ENCODE measurements at regions not wholly inside any gene's neighbourhood (a gene's known extent, or its start where the extent isn't known, plus 50 kb on each side); places are given as distances from the start of the nearest gene placed in this dataset.

DNA sequence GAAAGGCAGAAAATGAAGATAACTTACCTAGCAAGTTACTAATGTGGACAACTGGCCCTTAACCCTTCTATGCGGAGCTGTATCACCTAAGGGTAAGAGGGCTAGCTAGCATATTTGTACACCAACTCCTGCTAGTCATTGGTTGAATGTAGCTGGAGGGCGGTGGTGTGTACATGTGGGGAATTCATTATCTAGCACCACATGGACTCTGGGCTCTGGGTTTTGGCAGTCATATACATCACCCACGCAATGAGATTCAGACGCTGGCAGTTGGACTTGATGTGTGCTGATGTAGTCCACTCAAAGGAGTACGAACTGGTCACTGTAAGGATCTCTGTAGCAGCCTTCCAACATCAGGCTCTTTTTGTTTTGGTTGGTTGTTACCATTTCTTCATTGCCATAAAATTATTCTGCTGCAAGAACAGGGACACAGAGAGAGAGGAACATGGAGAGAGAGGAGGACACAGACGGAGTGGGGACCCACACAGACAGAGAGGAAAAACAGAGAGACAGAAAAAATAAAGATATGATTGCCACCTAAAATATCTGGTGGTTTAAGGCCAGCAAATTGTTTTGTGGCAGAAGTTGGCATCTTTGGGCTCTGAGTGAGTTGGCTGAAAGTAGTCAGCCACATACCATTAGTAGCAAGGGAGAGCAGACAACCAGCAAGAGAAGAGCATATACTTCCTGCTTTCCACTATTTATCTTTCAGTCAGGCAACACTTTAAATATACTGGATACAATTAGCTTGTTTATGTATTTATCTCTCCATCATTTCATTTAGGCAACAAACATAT is 76.7 kb upstream of the MTPN start:
- H3K27me3 ChIP-seq (ENCODE audit: control insufficient read depth in 2 of 2, insufficient read depth in 2 of 2, low read length in 2 of 2) = no peaks in the 10 kb centered on the region
- no peak for FAIRE-seq
- H3K4me1 ChIP-seq (ENCODE audit: control insufficient read depth, extremely low read depth, insufficient read depth, low read length) = no peaks in the 10 kb centered on the region
- no peak overlapping the region for H3K9ac ChIP-seq (replicated peaks; ENCODE audit: extremely low read depth, insufficient read depth, low read length)
- H3K36me3 ChIP-seq (ENCODE audit: control insufficient read depth in 2 of 2, extremely low read depth in 1 of 2, insufficient read depth in 2 of 2, low read length in 2 of 2) = no peaks in the 10 kb centered on the region
- no peaks in the 10 kb centered on the region for H3K9me3 ChIP-seq (replicated peaks; ENCODE audit: control insufficient read depth, insufficient read depth, low read length)
- no peak overlapping the region for H2AFZ ChIP-seq (ENCODE audit: low read depth, low read length)
- TF ChIP-seq JUN (IDR thresholded peaks at IDR 0.05; ENCODE audit: borderline replicate concordance, insufficient read depth, insufficient read length, low read depth) = no peak
- TF ChIP-seq MYC (IDR thresholded peaks at IDR 0.05; ENCODE audit: low read depth, low read length) = no peak
- TF ChIP-seq, protein P1, sequence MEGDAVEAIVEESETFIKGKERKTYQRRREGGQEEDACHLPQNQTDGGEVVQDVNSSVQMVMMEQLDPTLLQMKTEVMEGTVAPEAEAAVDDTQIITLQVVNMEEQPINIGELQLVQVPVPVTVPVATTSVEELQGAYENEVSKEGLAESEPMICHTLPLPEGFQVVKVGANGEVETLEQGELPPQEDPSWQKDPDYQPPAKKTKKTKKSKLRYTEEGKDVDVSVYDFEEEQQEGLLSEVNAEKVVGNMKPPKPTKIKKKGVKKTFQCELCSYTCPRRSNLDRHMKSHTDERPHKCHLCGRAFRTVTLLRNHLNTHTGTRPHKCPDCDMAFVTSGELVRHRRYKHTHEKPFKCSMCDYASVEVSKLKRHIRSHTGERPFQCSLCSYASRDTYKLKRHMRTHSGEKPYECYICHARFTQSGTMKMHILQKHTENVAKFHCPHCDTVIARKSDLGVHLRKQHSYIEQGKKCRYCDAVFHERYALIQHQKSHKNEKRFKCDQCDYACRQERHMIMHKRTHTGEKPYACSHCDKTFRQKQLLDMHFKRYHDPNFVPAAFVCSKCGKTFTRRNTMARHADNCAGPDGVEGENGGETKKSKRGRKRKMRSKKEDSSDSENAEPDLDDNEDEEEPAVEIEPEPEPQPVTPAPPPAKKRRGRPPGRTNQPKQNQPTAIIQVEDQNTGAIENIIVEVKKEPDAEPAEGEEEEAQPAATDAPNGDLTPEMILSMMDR (IDR thresholded peaks at IDR 0.05; ENCODE audit: extremely low read depth in 1 of 2, insufficient read depth in 1 of 2, low read depth in 1 of 2, low read length in 2 of 2) = no peak
- TF ChIP-seq, protein P2, sequence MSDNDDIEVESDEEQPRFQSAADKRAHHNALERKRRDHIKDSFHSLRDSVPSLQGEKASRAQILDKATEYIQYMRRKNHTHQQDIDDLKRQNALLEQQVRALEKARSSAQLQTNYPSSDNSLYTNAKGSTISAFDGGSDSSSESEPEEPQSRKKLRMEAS (IDR thresholded peaks at IDR 0.05; ENCODE audit: insufficient read depth, insufficient read length) = no peak
- TF ChIP-seq EZH2 (IDR thresholded peaks at IDR 0.05; ENCODE audit: borderline replicate concordance, low read depth, low read length, severe bottlenecking) = no peak
- TF ChIP-seq GATA2 (IDR thresholded peaks at IDR 0.05; ENCODE audit: insufficient read depth, insufficient read length, low read depth, low read length) = no peak
- TF ChIP-seq POLR2A (IDR thresholded peaks at IDR 0.05; ENCODE audit: low read depth, low read length) = no peak
- TF ChIP-seq FOS (IDR thresholded peaks at IDR 0.05; ENCODE audit: borderline replicate concordance, insufficient read depth, low read length) = no peak
- TF ChIP-seq POLR2AphosphoS5 (IDR thresholded peaks at IDR 0.05; ENCODE audit: insufficient read depth, low read depth, low read length) = no peak
- ChIA-PET POLR2A (no interaction called here), CTCF (interaction anchor here (1.3 kb wide), 1 partner anchor 21 kb away, joined by 4 read pairs; no protein-coding TSS in a partner anchor)
- dilution Hi-C loops (cut with MboI; ENCODE audit: extremely low pct_ligation_motif_present, low sequenced_read_pairs) = no loop called here
- no peak for DNase-seq (ENCODE audit: low read depth, low spot score)
- H4K20me1 ChIP-seq (replicated peaks; ENCODE audit: control insufficient read depth, extremely low read depth, insufficient read depth, low read length) = no peaks in the 10 kb centered on the region
- no peaks in the 10 kb centered on the region for H3K79me2 ChIP-seq (ENCODE audit: control insufficient read depth, insufficient read depth, low read length)
- no peak overlapping the region for H3K4me2 ChIP-seq (ENCODE audit: insufficient read depth, low read length)
- intact Hi-C loops (cut with micrococcal nuclease) = no loop called here
- H3K4me3 ChIP-seq (replicated peaks in 1 of 3; ENCODE audit: insufficient read depth in 1 of 3, low read depth in 1 of 3, low read length in 3 of 3) = no peak overlapping the region
- H3K9me1 ChIP-seq (replicated peaks; ENCODE audit: control insufficient read depth, extremely low read depth, insufficient read depth, low read length) = no peaks in the 10 kb centered on the region
- H3K27ac ChIP-seq (ENCODE audit: insufficient read depth, low read depth, low read length) = no peak overlapping the region
- no TSS peak for BruUV-seq (replicated peaks)

Data from endothelial cell of umbilical vein (primary cell).